Activated CD4-positive, CD25-positive, alpha-beta regulatory T cell treated with anti-CD3 and anti-CD28 coated beads, Interleukin-2, amount 50 U/mL, for 72 hours (primary cell): ENCODE measurements at regions not wholly inside any gene's neighbourhood (a gene's known extent, or its start where the extent isn't known, plus 50 kb on each side); places are given as distances from the start of the nearest gene placed in this dataset.

Experiments used
- DNase-seq: peaks from one replicate; pipeline ENCODE4 v3.0.0; 2021

DNA sequence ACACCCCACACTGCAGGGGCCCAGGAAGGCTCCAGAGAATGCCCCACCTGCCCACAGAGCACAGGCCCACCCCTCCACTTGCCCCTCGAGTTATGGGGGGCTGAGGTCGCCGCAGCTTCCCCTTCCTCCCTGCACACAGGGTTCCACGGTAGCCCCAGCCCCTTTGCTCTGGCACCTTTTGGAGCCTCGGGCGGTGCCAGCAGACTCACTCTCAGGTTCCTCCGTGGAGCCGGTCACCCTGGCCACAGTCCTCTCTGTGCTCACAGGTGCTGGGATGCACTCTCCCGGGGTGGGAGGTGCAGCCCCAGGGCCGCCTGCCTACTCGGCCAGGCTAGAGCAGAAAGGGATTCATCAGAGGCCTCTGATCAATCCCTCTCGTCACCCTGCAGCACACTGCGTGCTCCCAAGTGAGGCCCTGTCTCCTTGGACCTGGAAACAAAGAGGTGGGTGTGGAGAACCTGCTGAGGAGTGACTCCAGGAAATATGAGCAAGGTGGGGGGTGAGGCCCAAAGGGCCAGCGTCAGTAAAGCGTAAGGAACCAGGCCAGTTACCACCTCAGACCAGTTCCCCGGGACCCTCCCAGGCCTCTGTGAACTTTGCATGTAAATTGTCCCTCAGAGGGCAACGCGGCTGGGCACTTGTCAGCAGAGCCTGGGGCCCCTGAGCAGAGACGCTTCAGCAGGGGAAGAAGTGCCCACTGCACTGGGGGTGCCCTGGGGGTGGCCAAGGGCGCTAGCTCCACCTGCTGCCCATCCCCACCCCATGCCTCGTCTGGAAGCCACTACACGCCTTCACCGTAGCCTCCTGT, 167.8 kb downstream of the OLFM1 start:
- DNase-seq, result no peak

DNA sequence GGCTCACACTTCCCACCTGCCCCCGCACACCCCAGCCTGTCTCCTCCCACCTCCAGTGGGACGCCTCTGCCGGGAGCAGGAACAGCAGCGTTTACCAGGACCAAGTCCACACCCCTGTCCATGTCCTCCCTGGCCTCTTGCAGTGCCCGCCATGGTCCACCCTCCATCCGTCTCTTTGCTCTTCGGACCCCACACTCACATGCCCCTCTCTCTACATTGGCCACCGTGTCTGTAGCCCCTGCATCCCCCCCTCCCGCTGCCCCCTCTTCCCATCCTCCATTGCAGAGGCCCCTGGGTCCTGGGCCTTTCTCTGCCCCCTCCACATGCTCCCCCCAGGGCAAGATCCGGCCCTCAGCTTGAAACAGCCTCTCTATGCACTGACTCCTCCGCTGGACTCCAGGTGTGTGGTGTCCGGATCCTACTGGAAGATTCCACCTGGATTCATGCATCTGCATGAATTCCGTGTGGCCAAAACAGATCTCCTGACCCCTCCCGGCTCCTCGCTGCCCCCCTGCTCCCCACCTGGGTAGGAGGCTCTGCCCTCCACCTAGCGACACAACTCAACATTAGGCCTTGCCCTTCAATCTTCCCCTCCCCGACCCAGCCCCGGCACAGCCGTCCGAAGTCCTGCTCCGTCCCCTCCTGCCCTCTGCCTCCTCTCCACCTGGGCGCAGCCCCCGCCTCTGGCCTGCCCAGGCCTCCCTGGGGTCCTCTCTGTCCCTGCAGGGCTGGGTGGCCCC, 168.5 kb downstream of the OLFM1 start:
- DNase-seq, result no peak

DNA sequence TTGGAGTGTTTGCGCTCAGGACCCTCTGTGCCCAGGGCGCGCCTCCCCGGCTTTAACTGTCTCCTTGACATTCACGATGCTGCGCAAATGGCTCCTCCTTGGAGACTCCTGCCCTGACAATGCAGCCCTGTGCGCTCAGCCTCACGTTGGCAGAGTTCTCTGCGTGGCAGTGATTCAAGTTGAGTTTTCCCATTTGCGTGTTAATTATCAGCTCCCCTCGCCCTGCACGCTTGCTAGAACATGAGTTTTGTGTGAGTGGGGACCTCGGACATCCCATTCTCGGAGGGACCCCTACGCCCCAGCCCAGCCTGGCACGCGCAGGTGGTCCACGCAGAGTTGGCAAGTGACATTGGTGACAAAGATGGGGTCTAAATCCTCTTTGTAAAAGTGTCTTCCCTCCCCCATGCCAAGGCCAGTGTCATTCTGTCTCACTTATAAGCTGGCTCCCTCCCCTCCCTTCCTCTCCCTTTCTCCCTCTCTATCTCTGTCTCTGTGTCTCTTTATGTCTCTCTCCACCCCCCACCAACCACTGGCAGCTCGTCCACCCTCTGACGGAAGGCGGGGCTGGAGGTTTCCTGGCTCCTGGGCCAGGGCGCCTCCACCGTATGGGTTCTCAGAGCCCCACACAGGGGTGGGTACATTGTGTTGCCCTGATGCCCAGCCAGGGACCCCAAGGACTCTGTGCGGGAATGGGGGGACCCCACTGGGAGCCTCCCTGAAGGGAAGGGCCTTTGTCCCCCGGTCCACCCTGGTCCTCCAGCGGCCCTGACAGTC, 169.3 kb downstream of the OLFM1 start:
- no peak for DNase-seq

DNA sequence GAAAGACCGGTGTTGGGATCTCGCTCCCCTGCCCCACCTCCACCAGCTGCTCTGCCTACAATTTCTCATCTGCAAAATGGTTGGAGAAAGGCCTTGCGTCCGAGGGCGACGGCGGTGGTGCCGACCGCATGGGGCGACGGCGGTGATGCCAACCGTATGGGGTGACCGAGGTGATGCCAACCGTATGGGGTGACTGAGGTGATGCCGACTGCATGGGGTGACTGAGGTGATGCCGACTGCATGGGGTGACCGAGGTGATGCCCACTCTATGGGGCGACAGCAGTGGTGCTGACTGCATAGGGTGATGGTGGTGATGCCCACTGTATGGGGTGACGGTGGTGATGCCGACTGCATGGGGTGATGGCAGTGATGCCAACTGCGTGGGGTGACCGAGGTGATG, 171.0 kb downstream of the OLFM1 start:
- DNase-seq, result no peak

DNA sequence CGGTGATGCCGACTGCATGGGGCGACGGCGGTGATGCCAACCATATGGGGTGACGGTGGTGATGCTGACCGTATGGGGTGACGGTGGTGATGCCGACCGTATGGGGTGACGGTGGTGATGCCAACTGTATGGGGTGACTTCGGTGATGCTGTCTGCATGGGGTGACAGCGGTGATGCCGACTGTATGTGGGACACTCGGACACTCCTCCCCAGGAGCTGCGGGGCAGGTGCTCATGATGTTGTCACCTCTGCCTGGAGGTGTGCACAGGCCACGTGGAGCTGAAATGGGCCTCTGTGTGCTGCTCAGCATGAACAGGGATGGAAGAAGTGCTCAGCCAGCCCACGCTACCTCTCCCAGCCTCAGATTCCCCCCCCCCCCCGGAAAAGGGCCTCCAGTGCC, 171.8 kb downstream of the OLFM1 start:
- DNase-seq, result no peak

DNA sequence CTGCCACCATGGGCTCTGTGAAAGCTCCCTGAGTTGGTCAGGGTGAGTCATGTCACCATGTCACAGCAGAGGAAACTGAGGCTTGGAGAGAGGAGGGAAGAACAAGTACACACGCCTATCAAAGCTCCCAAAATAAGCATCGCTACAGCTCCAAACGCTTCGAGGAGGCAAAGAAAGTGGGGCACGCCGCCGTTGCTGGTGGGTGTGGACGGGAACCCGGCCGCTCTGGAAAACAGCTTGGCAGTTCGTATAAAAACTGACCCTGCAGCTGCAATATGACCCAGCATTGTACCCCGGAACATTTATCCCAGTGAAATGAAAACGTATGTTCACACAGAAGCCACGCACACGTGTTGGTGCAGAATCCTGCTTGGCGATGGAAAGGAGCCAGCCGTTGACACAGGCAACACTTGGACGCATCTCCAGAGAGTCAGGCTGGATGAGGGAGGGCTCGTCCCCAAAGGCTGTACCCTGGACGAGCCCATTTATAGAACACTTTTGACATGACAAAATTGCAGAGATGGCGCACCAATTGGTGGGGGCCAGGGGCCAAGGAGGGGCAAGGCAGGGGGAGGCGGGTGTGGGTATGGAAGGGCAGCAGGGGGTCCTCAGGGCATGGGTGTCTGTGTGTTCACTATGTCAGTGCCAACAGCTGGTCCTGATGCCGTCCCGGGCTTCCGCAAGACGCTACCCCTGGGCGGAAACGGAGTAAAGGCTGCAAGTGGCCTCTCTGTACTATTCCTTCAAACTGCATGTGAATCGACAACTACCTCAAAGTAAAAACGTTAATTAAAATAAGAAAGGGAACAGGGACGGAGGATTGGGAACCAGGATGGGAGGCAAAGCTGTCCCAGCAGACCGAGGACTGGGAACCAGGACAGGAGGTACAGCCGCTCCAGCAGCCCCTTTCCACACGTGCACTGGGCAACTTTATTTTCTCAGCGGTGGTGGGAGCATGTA, 173.0 kb downstream of the OLFM1 start:
- DNase-seq, result no peak

DNA sequence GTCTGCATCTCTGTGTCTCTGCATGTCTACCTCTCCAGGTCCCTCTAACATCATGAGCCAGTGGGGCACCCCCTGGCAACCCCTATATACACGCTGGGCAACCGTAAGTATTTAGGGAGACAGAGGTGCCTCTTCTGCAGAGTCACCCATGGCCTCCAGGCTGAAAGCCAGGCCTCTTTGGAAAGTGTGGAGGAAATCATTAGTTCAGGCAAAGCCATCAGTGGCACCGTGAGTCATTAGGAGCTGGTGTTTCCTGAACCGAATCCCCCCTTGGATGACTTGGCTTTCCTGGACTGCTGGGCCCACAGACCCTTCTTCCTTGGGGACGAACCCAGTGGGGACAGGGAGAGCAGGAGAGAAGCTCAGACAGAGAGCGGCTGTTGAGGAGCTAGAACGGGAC, 174.8 kb downstream of the OLFM1 start:
- DNase-seq, result no peak

DNA sequence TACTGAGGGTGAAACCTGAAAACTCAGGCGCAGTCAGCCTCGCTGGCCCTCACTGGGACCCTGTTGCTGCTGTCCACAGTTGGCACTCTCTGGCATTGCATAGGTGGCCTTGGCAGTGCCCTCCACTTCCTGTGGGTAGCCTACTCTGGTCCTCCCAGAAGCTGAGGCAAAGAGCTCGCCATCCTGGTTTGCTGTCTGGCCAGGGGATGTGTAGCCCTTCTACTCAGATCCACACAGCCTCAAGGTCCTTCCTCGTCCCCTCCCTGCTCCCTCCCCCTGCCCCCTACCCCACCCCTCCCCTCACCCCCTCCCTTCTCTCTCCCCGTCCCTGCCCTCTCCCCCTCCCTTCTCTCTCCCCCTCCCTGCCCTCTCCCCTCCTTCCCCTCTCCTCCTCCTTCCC, 176.0 kb downstream of the OLFM1 start:
- DNase-seq, result no peak

DNA sequence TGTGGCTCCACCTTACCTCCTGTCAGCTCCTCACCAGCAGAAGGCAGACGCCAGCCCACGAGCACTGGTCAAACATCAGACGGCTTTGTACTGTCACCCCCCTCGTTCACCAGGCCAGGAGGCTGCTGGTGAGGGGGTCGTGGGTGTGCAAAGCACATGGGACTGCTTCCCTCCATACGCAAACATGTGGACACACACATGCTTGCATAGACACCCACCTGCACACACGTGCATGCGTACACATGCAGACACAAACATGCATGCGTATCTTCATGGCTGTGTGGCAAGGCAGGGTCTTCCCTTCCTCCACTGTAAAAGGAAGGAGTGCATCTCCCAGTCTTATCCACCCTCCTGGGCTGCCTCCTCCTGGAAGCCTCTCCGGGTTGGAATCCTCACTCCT, 178.5 kb downstream of the OLFM1 start:
- no peak for DNase-seq

DNA sequence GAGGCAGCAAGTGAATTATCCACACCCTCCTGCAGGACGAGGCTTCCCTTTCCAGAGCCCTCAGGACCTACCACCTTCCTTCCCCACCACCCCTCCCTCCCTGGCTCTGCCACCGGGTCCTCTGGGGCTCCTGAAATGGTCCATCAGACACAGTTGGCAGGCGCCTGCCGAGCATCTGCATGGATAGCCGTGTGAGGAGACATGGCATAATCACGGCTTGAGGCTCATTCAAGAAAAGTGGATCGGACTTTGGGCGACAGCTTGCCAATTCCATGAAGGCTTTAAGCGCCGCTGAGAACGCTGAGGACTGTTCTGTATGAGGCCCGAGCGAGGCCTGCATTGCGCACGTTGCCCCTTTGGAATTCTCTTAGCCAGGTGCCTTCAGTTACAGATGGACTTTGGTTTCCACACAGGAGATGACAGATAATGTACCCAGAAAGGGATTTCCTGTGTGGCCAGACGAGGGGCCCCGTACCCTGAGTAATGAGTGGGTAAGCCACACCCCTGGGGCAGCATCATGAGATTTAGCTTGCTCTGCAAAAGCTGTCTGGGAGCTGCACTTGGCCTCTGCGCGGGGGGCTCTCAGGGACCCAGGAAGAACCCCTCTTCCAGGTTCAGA, 179.8 kb downstream of the OLFM1 start:
- DNase-seq, result no peak

DNA sequence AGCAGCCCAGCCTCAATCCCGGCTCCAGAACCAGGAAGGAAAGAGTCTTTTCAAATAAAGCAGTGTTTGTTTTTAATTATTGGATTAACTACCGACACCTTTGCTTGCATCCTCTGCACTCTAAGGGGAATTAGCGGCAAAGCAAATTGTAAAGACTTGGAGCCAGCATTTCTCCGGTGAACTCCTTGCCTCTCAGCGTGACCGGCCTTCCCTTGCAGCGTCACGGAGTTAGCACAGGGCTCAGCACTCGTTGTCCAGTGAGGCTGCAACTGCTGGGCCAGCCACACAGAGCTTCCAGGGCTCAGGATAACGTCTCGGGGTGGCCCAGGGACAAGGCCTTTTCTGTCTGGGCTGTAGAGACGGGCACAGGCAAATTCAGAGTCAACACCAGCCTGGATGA, 180.6 kb downstream of the OLFM1 start:
- DNase-seq, result no peak

DNA sequence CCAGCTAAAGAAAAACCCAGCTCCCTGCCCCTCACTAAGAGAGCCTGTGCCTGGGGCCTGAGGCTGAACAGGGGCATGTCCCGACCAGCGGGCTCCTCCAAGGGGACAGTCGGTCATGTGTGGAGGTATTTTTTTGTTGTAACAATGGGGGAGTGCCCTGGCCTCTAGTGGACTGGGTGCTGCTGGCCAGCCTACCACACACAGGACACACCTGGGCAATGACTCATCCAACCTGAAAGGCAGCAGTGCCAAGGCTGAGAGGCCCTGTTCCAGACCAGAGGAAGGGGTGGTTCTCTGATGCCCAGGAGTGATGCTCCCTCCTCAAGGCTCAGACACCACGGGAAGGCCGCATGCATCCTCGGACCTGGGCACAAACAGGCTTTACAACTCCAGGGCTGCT, 181.5 kb downstream of the OLFM1 start:
- DNase-seq, result no peak

DNA sequence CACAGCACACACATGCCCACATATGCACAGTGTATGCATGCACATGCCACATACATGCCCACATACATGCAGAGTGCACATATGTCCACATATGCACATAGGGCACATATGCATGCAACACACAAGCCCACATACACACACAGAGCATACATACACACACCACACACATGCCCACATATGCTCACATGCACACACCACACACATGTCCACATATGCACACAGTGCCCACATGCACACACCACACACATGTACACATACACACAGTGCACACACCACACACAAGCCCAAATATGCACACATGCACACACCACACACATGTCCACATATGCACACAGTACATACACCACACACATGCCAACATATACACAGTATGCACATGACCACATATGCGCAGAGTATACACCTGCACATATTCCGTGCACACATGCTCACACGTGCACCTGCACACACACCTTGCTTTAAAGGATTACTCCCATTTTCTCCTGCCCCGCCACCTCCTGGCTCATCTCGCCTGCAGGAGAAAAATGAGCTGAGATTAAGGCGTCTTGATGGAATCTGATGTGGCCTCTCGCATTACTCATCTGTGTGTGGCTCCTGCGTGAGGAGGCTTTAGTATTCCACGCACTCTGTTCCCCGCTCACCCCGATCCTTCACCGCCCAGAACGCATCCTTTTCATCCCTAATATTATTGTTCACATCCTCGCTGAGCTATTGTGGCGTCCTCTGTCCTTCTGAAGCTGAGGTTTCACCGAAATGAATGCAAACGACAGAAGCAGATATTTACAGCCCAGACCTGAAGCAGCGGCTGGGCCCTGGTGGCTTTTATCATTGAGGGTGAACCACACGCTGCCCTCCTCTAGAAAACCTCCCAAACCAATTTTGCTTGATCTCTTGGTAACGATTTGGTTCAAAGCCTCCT, 182.7 kb downstream of the OLFM1 start:
- DNase-seq, result no peak

DNA sequence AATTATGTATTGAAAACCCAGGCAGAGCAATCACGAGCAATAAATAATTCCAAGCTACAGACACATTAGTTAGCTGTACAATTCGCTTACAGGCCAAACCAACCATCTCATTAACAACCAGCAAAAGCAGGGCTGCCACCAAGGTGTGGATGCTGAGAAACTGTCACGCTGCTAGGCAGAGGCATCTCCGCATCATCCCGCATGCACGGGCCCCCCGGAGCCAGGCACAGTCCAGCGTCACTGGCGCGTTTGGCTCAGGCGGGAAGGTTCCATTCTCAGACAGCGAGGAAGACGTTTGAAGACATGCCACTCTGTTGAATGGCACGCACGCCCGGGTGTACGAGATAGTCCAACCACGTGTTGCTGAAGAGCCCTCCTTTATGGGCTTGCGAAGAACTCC, 184.0 kb downstream of the OLFM1 start:
- no peak for DNase-seq

DNA sequence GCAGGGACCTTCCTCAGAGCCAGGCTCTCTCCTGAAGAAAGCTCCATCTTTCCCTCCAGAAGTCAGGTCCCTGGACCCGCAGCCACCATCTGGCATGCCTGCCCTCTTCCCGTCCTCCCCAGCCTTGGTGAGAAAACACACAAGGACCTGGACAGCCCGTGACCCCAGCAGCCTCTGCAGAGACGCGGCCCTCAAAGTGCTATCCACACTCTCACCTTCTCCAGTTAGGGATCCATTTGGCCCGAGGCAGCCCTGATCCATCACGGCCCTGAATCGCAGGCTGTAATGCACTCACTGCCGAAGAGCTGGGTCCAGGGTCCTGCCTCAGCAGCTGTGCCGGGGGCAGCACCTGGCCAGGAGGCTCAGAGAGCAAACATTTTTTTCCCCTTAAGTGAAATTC, 185.1 kb downstream of the OLFM1 start:
- no peak for DNase-seq

DNA sequence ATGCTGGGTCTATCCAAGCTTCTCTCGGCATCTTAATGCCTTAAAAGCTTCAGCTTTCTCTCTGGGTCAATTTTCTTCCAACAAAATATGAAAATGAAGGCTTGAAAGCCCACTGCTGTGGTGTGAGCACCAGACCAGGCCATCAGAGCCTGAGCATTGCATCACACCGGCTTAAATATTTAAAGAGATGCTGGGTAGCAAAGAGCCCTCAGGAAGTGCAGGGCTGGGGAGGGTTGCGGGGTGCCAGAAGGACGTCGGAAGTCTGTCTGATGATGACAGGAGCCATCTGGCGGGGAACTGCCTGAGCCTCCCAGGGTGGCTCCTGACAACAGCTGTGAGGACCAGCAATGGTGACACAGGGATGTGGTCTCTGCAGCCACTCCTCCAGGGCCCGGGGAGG, 185.5 kb downstream of the OLFM1 start:
- DNase-seq, result no peak

DNA sequence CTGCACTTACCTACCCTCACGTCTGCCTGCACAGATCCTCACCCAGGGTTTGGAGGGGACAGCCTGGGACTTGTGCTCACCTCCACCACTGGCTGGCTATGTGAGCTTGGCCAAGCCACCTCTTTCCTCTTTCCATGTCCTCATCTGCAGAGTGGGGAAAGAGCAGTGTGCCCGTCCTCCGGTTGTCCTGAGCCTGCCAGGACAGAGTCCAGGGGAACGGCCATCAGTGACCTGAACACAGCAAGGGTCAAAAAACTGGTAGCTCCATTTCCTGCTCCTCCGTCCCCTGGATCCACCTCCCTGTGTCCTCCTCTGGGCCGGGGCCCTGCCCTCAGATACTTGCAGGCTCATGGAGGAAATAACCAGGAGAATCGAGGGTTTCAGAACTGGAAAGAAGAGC, 187.7 kb downstream of the OLFM1 start:
- no peak for DNase-seq

DNA sequence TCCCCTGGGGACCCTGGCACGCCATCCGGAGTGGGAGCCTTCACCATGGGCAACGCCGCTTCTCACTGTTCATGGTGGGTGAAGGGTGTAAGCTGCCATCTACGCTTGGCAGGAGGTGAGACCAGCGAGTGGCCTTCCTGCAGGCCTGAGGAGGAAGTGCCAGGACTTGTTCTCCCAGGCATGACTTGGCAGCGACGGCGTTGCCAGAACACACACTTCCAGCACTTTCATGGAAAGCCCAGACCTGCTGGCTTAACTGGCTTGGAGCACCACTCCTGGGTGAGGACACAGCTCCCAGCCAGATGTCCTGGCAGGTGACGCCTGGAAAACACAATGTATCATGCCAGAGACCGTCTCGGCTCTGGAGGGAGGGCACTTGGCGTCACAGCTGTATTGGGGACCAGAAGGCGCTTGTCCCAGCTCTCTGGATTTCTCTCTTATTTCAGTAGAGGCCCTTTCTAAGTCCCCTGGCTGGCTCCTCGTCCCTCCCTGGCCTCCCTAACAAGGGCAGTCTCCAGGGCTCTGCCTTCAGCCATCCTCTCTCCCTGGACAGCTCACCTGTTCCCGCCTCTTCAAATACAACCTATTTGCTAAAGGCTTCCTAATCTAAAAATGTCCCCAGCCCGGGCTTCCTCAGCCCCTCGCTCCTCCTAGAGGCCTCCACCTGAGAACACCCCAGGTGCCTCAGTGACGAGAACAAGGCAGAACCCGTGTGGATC, 188.3 kb downstream of the OLFM1 start:
- no peak for DNase-seq

DNA sequence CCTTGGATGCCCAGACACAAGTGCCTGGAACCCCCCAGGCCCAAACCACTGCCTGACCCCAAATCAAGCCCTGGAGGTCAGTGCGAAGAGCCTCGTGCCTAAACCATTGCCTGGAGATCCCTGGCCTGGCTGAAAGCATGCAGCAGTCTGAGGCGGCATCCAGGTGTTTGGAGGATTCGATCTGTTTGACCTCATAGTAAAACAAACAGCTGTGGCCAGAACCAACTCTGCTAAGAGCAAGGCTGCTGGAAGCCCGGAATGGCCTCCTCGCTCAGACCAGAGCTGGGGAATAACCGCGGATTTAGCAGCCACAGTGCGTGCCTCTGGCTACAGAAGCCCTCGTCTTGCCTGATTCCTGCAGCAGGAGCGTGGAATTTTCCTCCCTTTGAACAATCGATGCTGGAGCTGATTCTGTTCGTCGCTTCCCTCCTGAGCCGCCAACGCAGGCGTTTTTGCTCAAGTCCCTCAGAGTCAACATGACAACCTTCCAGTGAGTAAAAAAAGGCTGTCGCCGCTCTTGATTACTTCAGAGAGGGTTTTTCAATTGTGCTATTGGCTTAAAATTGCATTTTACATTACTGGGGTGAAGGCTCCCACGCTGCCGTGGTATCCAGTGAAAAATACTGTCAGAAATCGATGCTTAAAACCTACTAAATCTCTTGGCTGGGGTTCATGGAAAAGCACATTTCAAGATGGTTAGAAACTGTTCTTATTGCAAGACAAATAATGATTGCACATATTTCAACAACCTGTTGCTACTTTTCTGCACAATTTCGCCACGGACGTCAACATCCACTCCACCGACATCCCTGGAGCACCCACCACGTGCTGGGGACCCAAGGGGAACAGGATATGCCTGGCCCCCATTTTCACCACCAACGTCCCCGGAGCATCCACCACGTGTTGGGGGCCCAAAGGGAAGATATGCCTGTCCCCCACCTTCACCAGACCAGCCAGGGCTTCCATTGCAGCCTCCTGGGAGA, 190.0 kb downstream of the OLFM1 start:
- DNase-seq, result no peak
